ENCODE measurements at regions not wholly inside any gene's neighbourhood (a gene's known extent, or its start where the extent isn't known, plus 50 kb on each side); places are given as distances from the start of the nearest gene placed in this dataset.

DNA sequence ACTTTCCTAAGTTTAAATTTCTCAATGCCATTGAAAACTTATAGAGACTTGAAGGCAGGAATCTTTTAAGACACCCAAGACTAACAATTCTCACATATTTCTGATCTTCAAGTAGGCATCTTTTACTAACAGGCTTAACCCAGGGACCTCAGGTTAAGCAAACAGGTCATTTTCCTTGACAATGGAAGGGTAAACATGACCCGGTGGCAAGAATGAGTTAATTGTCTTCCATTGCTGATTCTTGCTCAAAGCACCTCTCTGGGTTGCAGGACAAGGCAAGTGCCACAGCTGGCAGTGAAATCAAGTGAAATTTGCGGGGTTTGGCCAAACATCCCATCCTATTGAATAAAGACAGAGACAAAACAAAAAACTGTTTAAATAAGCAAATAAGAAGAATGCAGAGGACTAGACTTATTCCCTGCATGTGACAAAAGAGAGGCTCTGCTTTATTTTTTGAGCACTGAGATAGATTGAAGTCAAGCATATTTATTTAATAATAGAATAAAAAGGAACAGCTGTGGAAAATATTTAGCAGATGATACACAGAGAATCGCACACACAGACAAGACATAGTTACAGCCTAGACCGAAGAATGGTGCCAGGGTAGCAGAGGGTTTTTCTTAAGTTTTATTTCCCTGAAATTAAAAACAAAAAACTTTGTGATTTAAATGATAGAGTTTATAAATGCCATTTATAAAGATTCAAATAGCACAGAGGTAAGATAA, 56.0 kb upstream of the MITF start:
- no peak for TF ChIP-seq SIN3A (IDR thresholded peaks at IDR 0.05; ENCODE audit: borderline replicate concordance, insufficient read depth, low read length)
- no peak for TF ChIP-seq FOXP2 (optimal IDR thresholded peaks at IDR 0.05; ENCODE audit: borderline replicate concordance, extremely low read depth, extremely low read length, insufficient read depth)
- no peak for TF ChIP-seq POLR2AphosphoS5 (IDR thresholded peaks at IDR 0.05; ENCODE audit: low read depth, low read length)
- no peak for TF ChIP-seq TAF1 (IDR thresholded peaks at IDR 0.05; ENCODE audit: borderline replicate concordance, insufficient read depth, low read length)
- no peak for TF ChIP-seq REST (IDR thresholded peaks at IDR 0.05; ENCODE audit: insufficient read depth in 1 of 2, low read depth in 2 of 2, low read length in 2 of 2)

DNA sequence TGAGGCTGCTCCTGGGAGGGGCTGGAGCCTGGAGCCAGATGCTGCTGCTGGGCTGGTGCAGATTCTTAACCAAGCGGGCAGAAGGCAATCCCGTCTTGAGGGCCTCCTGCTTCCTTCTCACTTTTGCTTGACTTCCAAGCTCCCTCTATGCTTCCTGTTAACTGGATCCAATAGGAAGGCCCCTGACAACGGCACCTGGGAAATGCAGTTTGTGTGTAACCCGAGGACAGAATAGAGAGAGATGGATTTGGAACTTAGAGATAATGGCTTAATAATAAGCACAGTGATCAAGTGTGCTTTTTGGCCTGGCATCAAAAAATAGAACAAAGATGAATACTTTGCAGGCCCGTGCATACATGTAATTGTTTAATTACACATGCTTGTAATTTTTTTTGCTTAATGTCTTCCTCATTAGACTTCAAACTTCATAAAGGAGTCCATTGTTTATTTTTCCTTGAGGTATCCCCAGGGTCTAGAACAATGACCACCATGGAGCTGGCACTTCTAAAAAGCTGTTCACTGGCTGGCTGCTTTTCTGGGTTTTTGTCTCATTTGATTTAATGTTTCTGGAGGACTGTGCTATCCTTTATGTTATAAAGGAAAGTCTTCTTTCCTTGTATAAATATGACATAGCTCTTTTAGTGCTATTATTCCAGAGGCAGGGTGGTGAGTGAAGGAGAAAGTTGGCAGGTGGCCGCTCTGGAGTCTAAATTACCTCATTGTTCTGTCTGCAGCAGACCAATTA, 63.3 kb upstream of the MITF start:
- no peak for TF ChIP-seq REST (IDR thresholded peaks at IDR 0.05; ENCODE audit: insufficient read depth in 1 of 2, low read depth in 2 of 2, low read length in 2 of 2)
- no peak for TF ChIP-seq TAF1 (IDR thresholded peaks at IDR 0.05; ENCODE audit: borderline replicate concordance, insufficient read depth, low read length)
- TF ChIP-seq FOXP2 (optimal IDR thresholded peaks at IDR 0.05; ENCODE audit: borderline replicate concordance, extremely low read depth, extremely low read length, insufficient read depth) = no peak
- no peak for TF ChIP-seq SIN3A (IDR thresholded peaks at IDR 0.05; ENCODE audit: borderline replicate concordance, insufficient read depth, low read length)
- no peak for TF ChIP-seq POLR2AphosphoS5 (IDR thresholded peaks at IDR 0.05; ENCODE audit: low read depth, low read length)

- TF ChIP-seq TAF1 (IDR thresholded peaks at IDR 0.05; ENCODE audit: borderline replicate concordance, insufficient read depth, low read length) = no peak
- no peak for TF ChIP-seq SIN3A (IDR thresholded peaks at IDR 0.05; ENCODE audit: borderline replicate concordance, insufficient read depth, low read length)
- no peak for TF ChIP-seq POLR2AphosphoS5 (IDR thresholded peaks at IDR 0.05; ENCODE audit: low read depth, low read length)
- no peak for TF ChIP-seq REST (IDR thresholded peaks at IDR 0.05; ENCODE audit: insufficient read depth in 1 of 2, low read depth in 2 of 2, low read length in 2 of 2)
- no peak for TF ChIP-seq FOXP2 (optimal IDR thresholded peaks at IDR 0.05; ENCODE audit: borderline replicate concordance, extremely low read depth, extremely low read length, insufficient read depth)
Measured at GRCh38 chr3:69674752-69675151, 64.5 kb upstream of the MITF start.

DNA sequence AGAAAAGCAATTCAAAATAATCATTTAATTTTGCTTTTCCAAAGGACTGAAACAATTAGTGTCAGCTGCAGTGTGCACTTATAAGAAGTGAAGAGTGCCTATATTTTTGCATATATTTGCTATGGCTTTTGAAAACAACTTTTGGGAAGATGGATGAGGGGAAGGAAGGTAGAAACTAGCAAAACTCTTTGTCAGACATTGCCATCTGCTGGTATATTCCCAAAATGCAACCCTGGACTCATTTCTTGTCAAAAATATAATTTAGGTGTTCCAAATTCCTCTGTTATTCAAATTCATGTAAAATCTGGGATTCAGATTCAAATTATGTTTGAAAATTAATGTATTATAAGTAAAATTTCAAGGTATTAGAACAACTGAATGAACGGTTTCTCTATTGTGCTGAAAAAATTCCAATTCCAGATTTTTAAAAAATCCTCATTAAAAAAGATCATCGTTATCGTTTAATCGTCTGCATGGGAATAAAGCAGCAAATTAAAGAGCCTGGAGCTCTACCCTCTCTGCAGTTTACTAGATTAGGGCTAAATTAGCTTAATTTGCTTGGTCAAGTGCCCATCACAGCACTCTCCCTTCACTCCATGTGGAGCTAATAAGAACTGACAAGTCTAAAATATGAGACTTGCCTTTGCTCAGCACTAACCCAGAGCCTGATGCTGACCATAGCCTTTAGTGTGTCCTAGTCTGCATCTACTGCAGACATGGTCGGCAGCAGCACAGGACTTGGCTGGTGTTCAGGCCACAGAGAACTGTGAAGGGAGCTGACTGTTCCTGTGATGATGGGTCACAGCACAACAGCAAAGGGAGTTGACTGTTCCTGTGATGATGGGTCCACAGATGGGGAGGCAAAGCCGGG, 67.9 kb upstream of the MITF start:
- no peak for TF ChIP-seq REST (IDR thresholded peaks at IDR 0.05; ENCODE audit: insufficient read depth in 1 of 2, low read depth in 2 of 2, low read length in 2 of 2)
- no peak for TF ChIP-seq POLR2AphosphoS5 (IDR thresholded peaks at IDR 0.05; ENCODE audit: low read depth, low read length)
- TF ChIP-seq TAF1 (IDR thresholded peaks at IDR 0.05; ENCODE audit: borderline replicate concordance, insufficient read depth, low read length) = no peak
- no peak for TF ChIP-seq FOXP2 (optimal IDR thresholded peaks at IDR 0.05; ENCODE audit: borderline replicate concordance, extremely low read depth, extremely low read length, insufficient read depth)
- no peak for TF ChIP-seq SIN3A (IDR thresholded peaks at IDR 0.05; ENCODE audit: borderline replicate concordance, insufficient read depth, low read length)

All from PFSK-1 (cell line).